MM.1S (cell line): ENCODE measurements at regions not wholly inside any gene's neighbourhood (a gene's known extent, or its start where the extent isn't known, plus 50 kb on each side); places are given as distances from the start of the nearest gene placed in this dataset.

Experiments used
- DNase-seq: peaks from one replicate; pipeline ENCODE4 v3.0.0-alpha.2; 2015
- H2AFZ ChIP-seq: fragments of 300-600 bp; sonication (generic); 2 replicates; pipeline ENCODE4 v1.6.0; 2016; ENCODE audit warnings: antibody characterized with exemption, low read length
- H3F3A ChIP-seq: fragments of 300-600 bp; sonication (generic); 2 replicates; pipeline ENCODE4 v1.6.1; 2016; ENCODE audit warnings: mild to moderate bottlenecking, antibody characterized with exemption, low read length, moderate library complexity, mixed read lengths; ENCODE audit not compliant: insufficient read depth
- H3K27ac ChIP-seq: fragments of 300-600 bp; sonication (generic); 2 replicates; pipeline ENCODE4 v1.5.1; 2016; ENCODE audit warnings: mild to moderate bottlenecking, low read length
- H3K27me3 ChIP-seq: fragments of 300-600 bp; sonication (generic); replicated peaks from 2 replicates; pipeline ENCODE4 v1.6.0; 2016; ENCODE audit warnings: low read length; ENCODE audit not compliant: insufficient read depth
- H3K36me3 ChIP-seq: fragments of 300-600 bp; sonication (generic); replicated peaks from 2 replicates; pipeline ENCODE4 v1.6.1; 2016; ENCODE audit warnings: mild to moderate bottlenecking, low read length, mixed read lengths; ENCODE audit not compliant: insufficient read depth
- H3K4me1 ChIP-seq: fragments of 300-600 bp; sonication (generic); 2 replicates; pipeline ENCODE4 v1.6.1; 2016; ENCODE audit warnings: low read length, mixed read lengths
- H3K4me2 ChIP-seq: fragments of 300-600 bp; sonication (generic); 2 replicates; pipeline ENCODE4 v1.6.0; 2016; ENCODE audit warnings: low read depth, low read length
- H3K4me3 ChIP-seq: fragments of 300-600 bp; sonication (generic); 2 replicates; pipeline ENCODE4 v1.5.1; 2016; ENCODE audit warnings: low read length, mixed read lengths
- H3K79me2 ChIP-seq: fragments of 300-600 bp; sonication (generic); 2 replicates; pipeline ENCODE4 v1.6.1; 2016; ENCODE audit warnings: mixed run types, low read length, mixed read lengths
- H3K9ac ChIP-seq: fragments of 300-600 bp; sonication (generic); 2 replicates; pipeline ENCODE4 v1.6.1; 2016; ENCODE audit warnings: low read length, mixed read lengths
- H3K9me2 ChIP-seq: fragments of 300-600 bp; sonication (generic); replicated peaks from 2 replicates; pipeline ENCODE4 v1.6.1; 2016; ENCODE audit warnings: mild to moderate bottlenecking, low read length, mixed read lengths; ENCODE audit not compliant: insufficient read depth
- H3K9me3 ChIP-seq: fragments of 300-600 bp; sonication (generic); replicated peaks from 2 replicates; pipeline ENCODE4 v1.6.1; 2016; ENCODE audit warnings: mild to moderate bottlenecking, low read length, mixed read lengths; ENCODE audit not compliant: insufficient read depth
- H4K20me1 ChIP-seq: fragments of 300-600 bp; sonication (generic); 2 replicates; pipeline ENCODE4 v1.6.1; 2016; ENCODE audit warnings: mild to moderate bottlenecking, low read length, moderate library complexity, mixed read lengths; ENCODE audit not compliant: insufficient read depth
- CTCF ChIP-seq: fragments of 300-600 bp; sonication (generic); IDR thresholded peaks from 2 replicates; pipeline ENCODE4 v1.5.1; 2016; ENCODE audit warnings: antibody characterized with exemption, low read length, mixed read lengths
- EZH2 ChIP-seq: fragments of 300-600 bp; sonication (generic); optimal IDR thresholded peaks from 2 replicates; pipeline ENCODE3; 2017; ENCODE audit warnings: low read depth, mild to moderate bottlenecking, antibody characterized with exemption, low read length, mixed read lengths
- EZH2phosphoT487 ChIP-seq: fragments of 300-600 bp; sonication (generic); IDR thresholded peaks from 2 replicates; pipeline ENCODE4 v1.6.1; 2018; ENCODE audit warnings: antibody characterized with exemption, low read length

- H3K27me3 ChIP-seq: no peaks in the 10 kb centered on the region
- DNase-seq: no peak
These were observed 161.6 kb downstream of the RNF152 start for GRCh38 chr18:61731178-61731577.

GRCh38 chr18:61729322-61729721, 163.5 kb downstream of the RNF152 start:
- no peak overlapping the region for H3K4me2 ChIP-seq
- H3K9ac ChIP-seq: no peak overlapping the region
- H3F3A ChIP-seq: no peaks in the 10 kb centered on the region
- no peak for TF ChIP-seq EZH2phosphoT487
- no peak for TF ChIP-seq CTCF
- no peak for TF ChIP-seq EZH2
- no peaks in the 10 kb centered on the region for H3K36me3 ChIP-seq
- no peak overlapping the region for H3K27ac ChIP-seq
- no peak overlapping the region for H3K4me3 ChIP-seq
- no peak for DNase-seq
- no peaks in the 10 kb centered on the region for H3K4me1 ChIP-seq
- H4K20me1 ChIP-seq: no peaks in the 10 kb centered on the region
- H3K9me3 ChIP-seq: no peaks in the 10 kb centered on the region
- no peaks in the 10 kb centered on the region for H3K79me2 ChIP-seq
- no peaks in the 10 kb centered on the region for H3K27me3 ChIP-seq
- no peak overlapping the region for H2AFZ ChIP-seq
- H3K9me2 ChIP-seq: no peaks in the 10 kb centered on the region

More at GRCh38 chr18:61731178-61731577, 161.6 kb downstream of the RNF152 start:
- Histone ChIP-seq H3K4me3 (no peak overlapping the region), H3K36me3 (no peaks in the 10 kb centered on the region), H3K27ac (no peak overlapping the region), H3K9me2 (no peaks in the 10 kb centered on the region), H3K79me2 (no peaks in the 10 kb centered on the region), H3F3A (no peaks in the 10 kb centered on the region), H3K4me2 (no peak overlapping the region), H3K9ac (no peak overlapping the region), H3K9me3 (no peaks in the 10 kb centered on the region), H3K4me1 (no peaks in the 10 kb centered on the region), H2AFZ (no peak overlapping the region), H4K20me1 (no peaks in the 10 kb centered on the region)
- TF ChIP-seq CTCF (no peak), EZH2phosphoT487 (no peak), EZH2 (no peak)

DNA sequence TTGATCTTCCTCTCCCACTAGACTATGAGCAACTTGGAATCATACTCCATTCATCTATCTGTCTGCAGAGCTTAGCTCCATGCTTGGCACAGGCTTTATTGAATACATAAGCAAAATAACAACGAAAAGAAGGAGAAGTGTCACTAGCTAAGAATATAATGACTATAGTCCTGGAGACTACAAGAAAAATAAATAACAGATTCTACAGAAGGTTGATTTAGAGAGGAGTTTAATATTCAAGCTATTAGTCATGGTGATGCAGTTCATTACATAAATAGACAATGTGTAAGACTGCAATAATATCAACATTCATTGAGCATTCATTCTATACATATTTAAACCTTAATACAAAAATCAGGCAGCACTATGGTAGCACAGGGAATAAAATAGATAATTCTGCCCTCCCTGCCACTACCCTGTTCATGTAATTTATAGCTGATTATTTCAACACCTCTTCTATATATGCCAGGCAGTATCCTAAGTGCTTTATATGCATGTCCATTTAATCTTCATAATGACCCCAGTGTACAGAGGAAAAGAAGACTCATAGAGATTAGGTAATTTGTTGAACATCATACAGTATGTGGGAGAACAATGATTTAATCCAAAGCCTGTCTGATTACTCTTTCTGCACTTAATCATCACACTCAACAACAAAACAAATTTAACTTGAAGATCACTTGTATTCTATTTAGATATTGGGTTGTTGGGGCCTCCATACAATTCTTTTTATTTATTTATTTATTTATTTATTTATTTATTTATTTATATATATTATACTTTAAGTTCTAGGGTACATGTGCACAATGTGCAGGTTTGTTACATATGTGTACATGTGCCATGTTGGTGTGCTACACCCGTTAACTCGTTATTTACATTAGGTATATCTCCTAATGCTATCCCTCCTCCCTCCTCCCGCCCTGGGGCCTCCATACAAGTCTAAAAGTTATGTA, 165.3 kb downstream of the RNF152 start:
- H4K20me1 ChIP-seq: no peaks in the 10 kb centered on the region
- no peak overlapping the region for H2AFZ ChIP-seq
- DNase-seq: no peak
- no peaks in the 10 kb centered on the region for H3K9me3 ChIP-seq
- no peak overlapping the region for H3K27ac ChIP-seq
- H3K9ac ChIP-seq: no peak overlapping the region
- H3K4me3 ChIP-seq: no peak overlapping the region
- no peaks in the 10 kb centered on the region for H3K27me3 ChIP-seq
- H3K4me1 ChIP-seq: no peaks in the 10 kb centered on the region
- H3K4me2 ChIP-seq: no peak overlapping the region
- no peaks in the 10 kb centered on the region for H3K79me2 ChIP-seq
- no peaks in the 10 kb centered on the region for H3F3A ChIP-seq
- TF ChIP-seq CTCF (no peak), EZH2 (no peak), EZH2phosphoT487 (no peak)
- H3K36me3 ChIP-seq: no peaks in the 10 kb centered on the region
- no peaks in the 10 kb centered on the region for H3K9me2 ChIP-seq
